NCI-H1930 (cell line): ENCODE measurements at regions not wholly inside any gene's neighbourhood (a gene's known extent, or its start where the extent isn't known, plus 50 kb on each side); places are given as distances from the start of the nearest gene placed in this dataset.

Experiments
- DNase-seq, 2 experiments: peaks; one replicate each; lab custom pipeline; 2025; lab: John Stamatoyannopoulos, UW

DNA sequence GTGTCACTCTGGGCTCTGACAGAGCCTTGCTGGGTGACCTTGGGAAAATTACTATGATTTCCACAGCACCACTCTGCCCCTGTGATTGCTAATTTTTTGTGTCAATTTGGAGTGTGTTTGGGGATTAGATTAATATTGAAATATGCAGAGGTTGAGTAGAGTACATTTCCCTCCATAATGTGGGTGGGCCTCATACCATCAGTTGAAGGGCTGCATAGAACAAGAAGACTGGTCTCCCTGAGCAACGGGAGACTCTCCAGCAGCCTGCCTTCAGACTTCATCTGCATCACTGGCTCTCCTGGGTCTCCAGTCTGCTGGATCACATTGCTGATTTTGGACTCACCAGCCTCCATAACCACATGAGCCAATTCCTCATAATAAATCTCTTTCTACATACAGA, 313.7 kb downstream of the TNS1 start:
- no peak for DNase-seq

DNA sequence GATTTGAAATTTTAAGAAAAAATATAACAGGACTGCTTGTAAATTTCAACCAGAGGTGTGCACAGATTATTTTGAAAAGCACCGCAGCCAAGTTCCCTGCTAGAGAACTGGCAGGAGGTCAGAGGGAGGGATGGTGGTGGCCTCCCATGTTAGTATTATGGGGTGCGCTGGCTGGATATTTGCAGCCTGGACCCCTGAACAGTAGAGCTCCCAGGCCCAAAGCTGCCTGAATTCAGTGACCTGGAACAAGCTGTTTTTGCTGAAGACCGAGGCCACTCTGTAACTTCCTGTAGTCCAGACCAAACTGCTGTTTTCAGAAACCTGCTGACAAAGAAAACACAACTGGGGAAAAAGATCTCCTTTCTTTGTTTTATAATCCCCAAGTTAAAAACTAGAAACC, 314.3 kb downstream of the TNS1 start:
- DNase-seq, result no peak

DNA sequence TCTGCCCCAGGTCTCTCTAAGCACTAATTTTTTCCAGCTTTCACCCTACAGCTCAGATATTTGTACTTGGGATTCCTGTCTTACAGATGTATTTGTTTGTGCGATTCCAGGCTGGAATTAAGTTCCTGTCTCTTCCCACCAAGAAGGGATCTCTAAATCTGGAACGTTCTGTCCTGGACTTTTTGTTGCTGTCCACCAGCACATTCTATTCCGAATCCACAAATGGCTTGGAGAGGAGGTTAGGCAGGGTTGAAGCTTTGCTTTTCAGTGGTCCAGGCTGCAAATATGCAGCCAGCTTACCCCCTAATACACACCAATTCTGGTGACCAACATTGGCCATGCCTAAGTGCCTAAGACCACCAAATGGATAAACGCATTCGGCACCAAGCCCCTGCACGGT, 315.0 kb downstream of the TNS1 start:
- no peak for DNase-seq

DNA sequence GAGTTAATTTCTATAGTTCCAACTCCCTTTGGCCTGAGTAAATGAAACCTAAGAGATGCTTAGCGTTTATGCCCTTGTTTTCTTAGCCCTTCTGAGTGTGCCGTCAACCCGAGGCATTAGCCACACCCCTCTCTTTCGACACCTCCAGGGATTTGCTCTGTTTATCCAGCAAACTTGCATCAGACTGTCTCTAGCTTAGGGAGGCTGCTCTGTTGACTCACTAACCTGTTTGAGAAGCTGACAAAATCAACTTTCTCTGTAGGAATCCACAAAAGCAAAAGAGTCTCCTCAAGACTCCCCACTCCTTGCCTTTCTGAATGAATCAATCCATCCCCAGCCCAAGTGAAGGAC, 317.6 kb downstream of the TNS1 start:
- peak in 1 of 2 experiments; percentile 9 for DNase-seq

DNA sequence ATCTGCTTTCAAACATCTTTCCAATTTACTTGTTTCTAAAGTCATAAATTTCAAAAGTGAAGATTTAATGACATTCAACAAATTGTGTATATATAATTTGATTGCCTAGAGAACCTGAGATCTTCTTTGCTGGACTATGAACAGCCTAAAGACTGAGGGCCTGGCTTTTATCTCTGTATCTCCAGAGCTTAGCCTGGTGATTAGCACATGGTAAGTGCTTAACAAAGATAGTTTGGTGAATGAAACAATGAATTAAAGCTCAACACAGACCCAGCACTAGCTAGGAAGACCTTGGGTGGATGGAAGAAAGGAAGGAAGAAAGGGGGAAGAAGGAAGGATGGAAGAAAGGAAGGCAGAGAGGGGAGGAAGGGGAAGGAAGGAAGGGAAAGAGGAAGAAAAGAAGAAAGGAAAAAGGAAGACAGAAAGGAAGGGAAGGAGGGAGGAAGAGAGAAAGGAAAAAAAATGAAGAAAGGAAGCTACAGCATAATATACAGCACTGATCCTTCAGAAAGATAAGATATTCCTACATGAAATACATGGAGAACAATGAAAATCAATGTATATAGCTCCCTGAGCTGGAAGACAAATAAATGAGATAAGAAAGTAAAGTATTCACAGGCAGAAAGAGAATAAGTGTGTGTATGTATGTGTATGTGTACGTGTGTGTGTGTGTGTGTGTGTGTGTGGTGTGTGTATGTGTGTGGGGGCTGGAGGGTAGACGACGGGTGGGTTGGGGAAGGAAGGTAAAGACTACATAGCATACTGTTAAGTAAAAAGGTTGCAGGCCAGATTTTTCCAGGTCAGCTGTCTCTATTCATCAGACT, 318.2 kb downstream of the TNS1 start:
- DNase-seq, result no peak

DNA sequence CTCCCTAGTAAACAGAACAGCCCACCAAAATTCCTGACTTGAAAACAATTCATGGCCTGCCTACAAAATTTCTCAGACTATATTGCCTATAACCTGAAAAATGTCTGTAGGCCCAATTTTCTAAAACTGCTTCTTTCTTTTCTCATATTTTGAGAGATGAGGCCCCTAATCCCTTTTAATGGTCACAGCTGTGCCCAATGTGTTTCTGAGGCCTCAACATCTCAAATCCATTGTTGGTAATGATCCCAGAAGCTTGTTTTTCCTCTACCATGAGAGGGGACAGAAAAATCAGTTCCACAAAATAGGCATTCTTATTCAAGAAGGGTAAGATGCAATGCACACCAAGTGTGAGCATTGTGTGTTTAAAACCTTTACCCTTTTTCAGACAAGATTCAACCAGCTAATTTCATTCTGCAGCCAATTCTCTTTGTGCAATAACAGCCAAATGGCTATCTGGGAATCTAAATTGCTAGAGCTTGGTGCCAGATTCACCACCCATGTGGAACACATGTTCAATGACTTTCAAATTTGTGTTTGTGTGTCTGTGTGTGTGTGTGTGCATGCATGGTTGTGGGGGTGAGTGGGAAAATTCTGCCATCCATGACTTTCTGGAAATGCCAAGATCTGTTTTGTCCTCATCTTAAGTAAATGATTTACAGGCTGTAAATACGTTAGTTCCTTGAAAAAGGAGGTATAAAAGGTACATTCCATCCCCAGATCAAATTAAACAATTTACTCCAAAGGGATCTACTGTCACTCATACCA, 319.5 kb downstream of the TNS1 start:
- DNase-seq, result no peak

DNA sequence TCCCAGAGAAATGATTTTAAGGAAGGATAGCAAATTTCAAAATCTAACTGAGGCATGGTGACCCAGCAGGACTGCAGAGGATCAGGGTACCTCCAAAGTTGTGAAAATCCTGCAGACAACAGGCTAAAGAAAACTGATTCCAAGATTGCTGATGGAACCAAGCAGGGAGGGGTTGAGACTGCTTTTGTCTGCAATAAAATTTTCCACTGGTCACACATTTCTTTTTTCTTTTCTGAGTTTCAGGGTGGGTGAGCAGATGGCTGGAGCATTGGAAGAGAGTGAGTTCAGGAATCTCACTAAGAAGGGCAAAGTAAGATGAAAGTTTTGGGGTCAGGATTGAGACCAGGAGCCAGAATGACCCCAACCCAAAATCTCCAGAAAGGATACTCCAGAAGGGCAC, 321.0 kb downstream of the TNS1 start:
- DNase-seq, result no peak

DNA sequence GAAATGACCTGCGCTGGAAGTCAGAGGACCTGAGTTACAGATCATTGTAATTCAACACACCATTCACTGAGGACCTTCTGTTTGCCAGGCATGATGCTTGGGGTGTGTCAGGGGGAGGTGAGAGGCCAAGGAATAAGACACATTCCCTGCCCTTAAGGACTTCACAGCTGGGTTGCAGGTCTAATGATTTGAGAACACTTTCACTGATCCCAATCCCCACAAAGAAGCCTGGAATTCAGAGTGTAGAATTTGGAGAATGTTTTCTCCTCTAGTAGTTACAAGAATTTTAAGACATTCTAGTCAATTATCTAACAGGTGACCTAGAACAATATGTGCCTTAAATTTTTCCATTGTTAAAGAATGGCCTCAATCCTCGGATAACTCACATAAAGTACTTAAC, 322.4 kb downstream of the TNS1 start:
- no peak for DNase-seq

DNA sequence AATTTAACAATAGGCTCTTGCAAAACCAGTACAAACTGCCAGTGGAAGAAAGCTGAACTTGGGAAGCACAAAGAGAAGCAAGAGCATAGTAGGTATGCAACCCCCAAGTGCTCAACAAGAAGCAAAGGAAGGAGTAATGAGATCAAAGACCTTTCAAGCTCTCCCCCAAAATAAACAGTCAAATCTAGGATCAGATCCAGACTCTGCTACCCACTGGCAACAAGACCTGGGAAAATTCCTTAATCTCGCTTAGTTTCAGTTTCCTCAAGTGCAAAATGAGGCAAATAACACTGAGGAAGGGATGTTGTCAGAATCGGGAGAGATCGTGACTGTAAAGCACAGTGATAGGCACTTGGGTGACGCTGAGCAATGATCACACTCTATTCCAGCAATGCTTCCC, 329.2 kb downstream of the TNS1 start:
- no peak for DNase-seq

DNA sequence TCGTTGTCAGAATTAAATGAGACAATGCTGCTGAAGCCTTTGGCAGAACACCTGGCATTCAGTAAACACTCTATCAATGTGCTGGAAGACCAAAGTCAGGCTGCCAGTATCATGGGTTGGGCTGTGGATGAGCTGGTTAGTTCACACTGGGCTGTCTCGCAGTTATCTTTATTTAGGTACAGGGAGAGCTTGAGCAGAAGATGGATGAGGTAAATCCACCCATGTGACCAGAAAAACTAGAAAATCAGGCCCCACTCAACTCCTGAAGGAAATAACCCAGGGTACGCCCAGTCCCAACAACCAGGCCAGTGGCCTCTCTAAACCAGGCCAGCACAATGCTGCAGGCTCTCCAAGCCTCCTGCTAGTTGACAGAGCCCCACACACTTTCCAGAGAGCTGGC, 330.3 kb downstream of the TNS1 start:
- no peak for DNase-seq

DNA sequence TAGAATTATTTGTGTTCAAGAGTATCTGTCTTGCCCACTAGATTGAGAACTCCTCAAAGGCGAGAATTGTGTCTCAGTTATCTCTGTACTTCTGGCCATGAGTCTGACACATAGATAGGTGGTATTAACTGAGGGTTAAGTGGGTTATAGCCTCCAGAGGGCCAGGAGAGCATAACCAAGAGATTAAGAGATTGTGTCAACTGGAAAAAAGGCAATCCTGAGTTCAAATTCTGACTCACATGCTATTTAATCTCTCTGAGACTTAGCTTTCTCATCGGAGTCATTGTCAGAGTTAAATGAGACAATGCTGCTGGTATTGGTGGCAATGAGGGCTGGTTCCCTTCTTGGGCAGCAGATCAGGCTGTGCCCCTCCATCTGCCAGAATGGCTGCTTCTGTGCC, 330.9 kb downstream of the TNS1 start:
- DNase-seq, result no peak

DNA sequence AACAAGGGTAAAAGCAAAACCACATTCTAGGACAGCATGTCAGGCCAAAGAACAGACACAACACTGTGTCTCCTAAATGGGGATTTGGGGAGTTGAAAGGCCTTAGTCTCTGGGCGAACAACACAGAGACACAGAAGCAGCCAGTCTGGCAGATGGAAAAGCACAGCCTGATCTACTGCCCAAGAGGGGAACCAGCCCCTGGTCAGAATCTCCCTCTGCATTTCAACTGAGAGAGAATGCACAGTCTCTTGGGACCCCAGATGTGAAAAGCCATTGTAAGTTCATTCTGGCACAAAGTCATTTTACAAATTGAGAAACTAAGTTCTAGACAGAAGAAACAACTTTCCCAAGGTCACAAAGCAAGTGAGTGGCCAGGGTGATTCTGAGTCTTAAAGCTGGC, 331.7 kb downstream of the TNS1 start:
- no peak for DNase-seq

DNA sequence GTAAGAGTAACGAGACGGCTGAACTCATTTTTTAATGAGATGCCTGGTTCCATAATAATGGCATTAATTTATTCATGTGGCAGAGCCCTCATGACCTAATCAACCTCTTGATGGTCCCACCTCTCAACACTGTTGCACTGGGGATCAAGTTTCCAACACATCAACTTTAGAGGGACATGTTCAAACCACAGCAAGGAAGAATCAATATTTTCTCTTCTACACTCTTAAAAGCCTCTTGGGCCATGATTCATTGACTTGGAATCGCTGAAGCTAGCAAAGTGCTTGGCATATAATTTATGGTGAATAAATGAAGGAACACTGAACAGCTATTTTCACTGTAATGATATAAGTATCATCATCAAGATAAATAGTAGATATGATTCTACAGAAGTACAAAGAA, 333.0 kb downstream of the TNS1 start:
- DNase-seq, result no peak

DNA sequence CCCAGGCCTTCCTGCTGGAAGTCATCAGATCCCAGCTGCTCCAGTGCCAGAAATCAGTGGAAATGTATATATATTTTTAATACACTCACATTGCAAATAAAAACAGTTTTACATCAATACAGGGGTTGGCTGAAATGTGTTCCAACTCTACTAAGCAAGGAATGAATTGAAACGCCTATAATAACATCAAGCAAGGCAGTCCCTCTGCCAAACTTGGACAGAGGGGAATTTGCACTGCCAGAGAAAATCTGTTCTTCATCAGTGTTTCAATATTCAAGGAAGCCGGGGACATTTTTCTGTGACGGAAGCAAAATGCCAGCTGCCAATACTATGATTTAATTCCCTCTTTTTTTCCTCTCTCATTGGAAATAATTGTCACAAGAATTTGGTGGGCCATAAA, 335.3 kb downstream of the TNS1 start:
- DNase-seq, result no peak

DNA sequence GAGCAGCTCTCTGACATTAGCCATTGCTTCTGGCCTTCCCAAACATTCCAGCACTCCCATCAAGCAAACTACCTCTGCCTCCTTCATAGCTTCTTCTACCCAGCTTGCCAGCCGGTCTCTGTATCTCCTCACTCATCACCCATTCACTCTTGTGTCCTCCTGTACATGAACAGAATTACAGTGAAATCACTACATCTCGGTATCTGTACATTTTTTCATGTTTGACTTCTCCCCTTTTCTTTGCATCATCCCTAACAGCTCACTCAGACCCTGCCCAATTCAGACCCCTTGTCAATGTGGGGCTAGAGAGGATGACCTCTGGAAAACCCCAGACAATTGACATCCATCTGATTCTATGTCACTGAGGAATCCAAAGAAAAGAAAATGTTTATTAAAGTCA, 335.8 kb downstream of the TNS1 start:
- no peak for DNase-seq

DNA sequence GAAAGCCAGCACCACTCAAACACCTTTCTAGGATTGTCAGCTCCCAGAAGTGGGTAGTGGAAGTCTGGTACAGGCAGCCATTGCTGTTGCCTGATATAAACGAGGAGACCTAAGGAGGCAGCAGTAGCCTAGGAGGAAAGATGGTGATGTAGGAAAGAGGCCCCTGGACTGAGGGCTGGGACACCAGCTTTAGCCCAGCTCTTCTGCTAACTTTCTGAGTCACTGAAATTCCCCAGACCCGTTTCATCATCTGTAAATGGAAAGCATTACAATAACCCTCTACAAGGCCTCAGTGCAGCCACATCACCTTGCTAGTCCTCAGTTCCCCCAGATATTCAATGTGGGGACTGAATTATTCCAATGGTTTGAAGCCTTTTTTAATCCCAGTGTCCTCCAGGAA, 336.5 kb downstream of the TNS1 start:
- DNase-seq, result no peak

DNA sequence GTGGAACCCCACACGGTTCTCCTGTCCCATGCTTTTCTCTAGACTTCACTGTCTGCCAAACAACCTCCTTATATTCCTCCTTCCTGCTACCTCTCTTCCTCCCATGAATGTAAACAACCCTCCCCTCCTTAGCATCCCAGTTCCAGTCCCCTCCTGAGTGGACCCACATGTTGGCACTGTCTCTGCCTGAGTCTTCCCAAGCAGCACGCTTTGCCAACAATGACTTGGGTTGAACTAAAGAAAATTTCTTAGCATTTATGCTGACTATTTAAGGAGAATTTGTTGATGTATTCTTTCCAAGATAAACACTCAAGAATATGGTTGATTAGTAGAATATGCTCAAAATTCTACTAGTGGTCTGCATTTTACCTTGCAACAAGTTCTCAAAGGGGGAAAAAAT, 338.0 kb downstream of the TNS1 start:
- DNase-seq, result no peak

DNA sequence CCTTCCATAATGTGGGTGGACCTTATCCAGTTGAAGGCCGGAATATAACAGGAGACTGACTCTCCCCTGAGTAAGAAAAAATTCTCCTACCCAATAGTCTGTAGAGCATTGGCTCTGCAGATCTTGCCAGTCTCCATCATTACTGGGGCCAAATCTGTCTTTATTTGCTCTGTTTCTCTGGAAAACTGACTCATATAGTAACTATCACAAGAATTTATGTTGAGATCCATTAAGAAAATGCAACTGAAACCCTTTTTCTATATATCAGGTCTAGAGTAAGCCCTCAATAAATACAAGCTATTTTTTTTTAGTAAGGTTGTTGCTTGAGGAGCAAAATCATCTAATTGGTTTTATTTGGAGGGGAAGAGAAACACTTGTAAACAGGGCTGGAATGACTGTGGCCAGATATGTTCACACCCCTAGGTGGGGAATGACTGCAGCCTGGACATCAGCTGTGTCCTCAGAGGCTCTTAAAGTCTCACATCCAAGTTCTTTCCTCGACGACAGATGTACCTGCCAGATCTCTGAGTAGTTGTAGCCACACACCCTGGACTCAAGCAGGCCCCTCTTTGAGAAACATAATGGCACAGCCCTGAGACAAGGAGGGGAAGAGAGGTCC, 339.7 kb downstream of the TNS1 start:
- no peak for DNase-seq

DNA sequence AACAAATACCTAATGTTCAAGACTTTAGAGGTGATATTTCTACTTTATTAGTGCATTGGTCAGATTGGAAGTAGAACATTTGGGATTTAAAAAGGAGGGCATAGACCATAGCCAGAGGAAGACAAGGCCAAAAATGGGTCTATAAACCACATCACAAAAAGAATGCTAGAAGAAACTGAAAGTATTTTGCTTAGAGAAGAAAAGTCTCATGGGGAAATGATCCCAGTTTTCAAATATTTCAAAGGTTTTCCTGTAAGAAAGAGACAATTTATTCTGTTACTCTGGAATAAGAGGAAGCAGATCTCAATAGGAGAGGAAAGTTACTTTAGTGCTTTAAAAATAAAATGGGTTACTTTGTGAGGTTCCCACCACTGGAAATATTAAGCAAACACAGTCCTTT, 341.4 kb downstream of the TNS1 start:
- no peak for DNase-seq

DNA sequence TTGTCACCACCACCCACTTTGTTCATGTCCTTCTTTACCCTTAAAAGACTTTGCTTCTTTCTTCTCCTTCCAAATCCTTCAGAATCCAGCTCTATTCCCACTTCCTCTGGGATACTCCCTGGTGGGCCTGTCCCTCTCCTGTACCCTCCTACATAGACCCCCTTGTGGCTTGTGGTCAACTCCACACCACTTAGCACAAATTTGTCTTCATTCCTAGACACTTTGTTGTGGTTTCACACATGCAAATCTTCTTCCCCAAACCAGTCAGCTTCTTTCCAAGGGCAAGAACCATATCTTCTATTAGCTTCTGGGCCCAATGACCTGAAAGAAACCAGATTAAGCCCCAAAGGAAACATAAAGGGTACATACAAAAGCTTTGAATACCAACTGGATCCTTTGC, 342.4 kb downstream of the TNS1 start:
- no peak for DNase-seq

DNA sequence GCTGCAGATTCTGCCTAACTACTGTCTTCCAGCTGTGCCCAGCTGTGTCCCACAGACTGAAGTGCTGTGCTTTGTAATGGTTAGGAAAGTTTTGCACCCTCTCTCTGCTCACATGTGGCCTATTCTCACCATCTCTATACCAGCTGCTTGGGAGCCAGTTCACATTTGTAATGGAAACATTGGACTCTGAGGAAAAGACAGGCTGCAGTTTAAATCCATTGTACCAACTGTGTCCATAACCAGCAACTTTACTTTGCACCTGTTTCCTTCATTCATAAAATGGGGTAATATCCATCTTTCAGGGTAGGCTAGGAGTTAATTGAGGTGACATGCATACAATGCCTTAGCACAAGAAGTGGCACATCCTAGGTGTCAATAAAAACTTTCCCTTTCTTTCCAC, 344.0 kb downstream of the TNS1 start:
- DNase-seq, result no peak

DNA sequence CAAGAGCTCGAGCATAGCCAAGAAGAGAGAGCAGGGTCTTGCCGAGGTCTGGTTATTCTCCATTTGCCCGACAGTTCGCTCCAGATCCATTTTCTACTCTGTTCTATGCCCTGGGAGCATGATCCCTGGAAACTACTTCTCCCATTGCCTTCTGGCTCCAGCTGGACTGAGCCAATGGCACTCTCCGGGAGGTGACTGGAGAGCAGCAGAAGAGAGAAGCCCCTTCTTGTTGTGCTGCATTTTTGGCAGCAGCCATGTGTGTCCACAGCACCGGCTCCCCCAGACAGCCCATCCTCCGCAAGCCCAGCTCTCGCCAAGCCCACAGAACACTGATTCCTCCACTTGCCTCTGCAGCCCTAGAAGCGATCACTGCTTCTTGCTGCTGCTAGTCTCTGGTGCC, 345.5 kb downstream of the TNS1 start:
- DNase-seq, result no peak

DNA sequence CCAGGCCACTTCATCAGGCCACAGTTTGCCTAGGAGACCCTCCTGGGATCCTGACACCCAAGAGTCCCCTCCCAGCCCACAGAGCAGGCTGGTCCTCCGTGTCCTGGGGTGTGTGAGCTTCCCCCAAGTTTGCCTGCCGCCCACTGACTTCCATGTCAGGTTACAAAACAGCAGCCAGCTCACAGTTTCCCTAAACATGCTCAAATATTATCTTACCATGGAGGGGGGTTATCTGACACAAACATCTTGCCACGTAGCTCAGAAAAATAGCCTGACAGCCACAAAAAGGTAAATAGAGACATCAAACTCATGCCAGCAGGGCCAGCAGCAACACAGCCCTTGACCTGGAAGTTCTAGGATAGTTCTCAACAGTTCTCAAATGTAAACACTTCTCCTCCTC, 346.5 kb downstream of the TNS1 start:
- no peak for DNase-seq
